ENCODE measurements at regions not wholly inside any gene's neighbourhood (a gene's known extent, or its start where the extent isn't known, plus 50 kb on each side); places are given as distances from the start of the nearest gene placed in this dataset.
"Not testable (repeated sequence)": the region's sequence is repeated elsewhere in the genome, so short reads cannot be mapped to it uniquely, and the experiment has no call there.

DNA sequence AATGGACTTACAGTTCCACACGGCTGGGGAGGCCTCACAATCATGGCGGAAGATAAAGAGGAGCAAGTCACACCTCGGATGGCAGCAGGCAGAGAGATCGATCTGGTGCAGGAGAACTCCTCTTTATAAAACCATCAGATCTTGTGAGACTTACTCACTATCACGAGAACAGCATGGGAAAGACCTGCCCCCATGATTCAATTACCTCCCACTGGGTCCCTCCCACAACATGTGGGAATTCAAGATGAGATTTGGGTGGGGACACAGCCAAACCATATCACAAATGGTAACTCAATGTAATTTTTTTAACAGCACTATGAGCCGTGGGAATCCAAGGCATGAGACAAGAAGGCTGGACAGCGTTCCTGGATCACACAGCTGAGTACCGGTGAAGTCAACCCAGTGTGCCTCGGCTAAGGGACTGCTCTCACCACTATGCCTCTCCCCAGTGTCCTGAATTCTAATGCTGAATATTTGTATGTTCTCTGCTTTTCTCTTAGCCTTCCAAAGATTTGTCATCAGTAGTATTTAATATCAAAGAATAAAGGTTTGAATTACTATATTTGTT lies 84.3 kb downstream of the IRS2 start:
- DNase-seq = not testable (repeated sequence)

DNA sequence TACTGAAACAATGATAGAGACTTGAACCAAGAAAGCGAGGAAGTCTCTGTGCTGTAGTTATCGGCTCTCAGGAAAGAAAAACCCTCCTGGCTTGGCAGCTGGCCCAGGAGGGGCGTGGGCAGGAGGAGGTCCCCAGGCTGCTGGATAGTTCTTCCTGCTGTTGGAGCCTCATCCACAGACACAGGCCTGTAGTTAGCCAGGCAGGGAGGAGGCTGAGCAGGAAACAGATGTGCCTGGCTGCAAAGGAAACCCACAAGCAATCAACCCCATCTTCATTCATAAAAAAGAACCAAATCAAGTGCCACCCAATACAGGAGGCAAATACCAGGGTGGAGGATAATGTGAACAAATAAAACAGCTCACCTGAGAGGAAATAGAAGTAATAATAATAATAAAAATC lies 86.2 kb downstream of the IRS2 start:
- DNase-seq = peak in 27 of 56 donors; percentile 5 to 68 (median 38)

DNA sequence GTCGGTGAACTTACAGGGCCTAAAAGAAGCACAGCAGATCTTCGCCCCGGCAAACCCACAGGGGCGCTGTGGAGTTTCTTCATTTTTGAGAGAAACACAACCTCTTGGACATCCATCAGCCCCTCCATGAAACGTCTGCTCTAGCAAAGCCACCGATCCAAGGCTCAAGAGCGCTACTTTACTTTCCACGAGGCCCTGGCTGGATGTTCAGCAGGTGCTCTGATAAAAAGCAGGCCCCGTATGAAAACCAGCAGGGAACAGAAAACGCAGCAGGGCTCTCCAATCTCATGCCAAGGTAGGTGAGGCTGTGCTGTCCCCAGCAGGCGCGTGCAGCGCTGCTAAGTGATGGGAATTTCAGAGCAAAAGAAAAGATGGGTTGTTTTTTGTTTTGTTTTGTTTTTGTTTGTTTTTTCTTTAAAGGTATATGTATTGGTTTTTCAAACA lies 86.7 kb downstream of the IRS2 start:
- no peak for DNase-seq

DNA sequence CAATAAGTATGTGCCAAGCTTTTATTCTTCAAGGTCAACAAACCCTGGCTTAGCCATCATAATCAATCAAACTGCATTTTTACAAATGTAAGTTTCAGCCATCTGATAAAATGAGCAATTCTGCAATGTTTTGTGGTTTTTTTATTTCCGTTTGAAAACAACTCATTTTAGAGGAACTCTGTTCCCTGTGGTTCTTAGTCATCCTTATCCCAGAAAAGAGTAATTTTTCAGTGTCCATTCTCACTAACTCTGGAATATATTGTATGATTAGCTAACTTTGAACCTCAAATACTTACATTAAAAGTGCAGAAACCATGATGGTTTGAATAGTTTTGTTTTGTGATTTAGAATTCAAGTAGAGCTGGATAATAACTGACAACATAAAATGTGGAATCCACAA lies 87.6 kb downstream of the IRS2 start:
- DNase-seq = no peak

DNA sequence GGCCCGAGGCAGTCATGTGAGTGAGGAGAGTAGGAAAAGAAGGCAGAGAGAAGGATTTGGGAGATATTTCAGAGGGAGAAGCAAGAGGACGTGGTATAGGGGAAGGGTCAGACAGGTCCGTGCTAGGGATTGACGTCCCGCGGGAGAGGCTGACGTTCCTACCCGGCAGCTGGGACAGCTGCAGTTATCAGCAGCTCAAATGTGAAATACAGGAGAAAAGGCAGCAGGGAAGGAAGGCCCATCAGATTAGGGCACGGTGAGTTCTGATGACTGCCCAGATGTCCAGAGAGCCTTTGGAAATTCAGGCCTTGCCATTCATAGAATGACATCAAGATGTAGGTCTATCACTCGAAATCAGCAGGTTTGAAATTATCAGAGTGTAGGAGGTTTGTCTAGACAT lies 88.4 kb downstream of the IRS2 start:
- DNase-seq = no peak

DNA sequence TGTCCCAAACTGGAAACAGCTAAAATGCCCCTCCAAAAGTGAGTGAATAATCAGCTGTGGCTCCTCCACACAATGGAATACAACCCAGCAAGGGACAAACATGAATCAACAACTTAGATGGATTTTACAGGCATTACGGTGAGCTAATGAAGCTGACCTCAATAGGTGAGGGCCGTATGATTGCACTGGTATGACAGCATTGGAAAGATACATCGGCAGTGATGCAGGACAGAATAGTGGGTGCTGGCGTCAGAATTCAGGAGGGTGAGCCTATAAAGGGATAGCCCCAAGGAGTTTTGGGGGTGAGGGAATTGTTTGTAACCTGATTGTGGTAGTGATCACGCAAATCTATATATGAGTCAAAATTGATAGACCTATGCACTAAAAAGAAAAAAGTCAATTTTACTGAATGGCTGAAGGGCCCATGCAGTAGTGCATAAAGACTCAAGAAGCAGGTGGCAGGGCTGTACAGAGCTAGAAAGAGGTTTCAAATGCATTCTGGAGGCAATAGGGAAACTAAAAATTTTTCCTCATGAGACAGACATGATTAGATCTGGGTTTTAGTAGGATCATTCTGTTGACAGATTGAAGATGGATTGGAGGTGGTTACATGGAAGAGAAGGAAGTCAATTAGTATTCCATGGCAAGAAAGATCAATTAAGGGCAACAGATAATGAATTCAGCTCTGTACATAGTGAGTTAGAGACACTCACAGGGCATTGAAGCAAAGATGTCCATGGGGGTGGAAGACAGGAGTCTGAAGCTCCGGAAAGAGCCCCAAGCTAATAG lies 90.8 kb downstream of the IRS2 start:
- no peak for DNase-seq

DNA sequence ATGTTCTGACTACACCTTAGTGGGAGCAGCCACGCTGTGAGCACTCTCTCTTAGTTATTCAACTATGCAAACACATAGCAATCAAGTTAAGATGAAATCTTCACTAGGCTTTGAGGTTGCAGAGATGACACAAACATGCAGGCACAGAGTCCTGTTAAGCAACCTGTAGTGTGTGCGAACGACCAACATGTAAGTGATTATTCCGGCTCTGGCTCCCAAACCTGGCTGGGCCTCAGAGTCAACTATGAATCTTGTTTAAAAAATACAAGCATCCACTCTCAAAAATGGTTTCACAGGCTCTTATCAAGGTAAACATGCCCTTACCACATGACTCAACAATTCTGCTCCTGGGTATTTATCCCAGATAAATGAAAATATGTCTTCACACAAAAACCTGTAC lies 91.4 kb downstream of the IRS2 start:
- DNase-seq = no peak

DNA sequence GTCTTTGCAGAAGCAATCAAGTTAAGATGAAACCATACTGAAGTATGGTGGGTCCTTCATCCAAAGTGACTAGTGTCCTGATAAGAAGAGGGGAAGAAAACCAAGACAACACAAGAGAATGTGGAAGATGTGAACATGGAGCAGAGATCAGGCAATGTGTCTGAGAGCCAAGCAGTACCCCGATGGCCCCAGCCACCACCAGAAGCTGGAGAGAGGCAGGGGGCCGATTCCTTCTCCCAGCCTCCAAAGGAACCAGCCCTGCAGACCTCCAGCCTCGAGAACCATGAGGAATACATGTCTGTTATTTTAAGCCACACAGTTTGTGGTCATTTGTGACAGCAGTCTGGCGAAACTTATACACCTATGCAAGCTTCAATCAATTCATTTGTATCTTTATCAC lies 93.2 kb downstream of the IRS2 start:
- no peak for DNase-seq

DNA sequence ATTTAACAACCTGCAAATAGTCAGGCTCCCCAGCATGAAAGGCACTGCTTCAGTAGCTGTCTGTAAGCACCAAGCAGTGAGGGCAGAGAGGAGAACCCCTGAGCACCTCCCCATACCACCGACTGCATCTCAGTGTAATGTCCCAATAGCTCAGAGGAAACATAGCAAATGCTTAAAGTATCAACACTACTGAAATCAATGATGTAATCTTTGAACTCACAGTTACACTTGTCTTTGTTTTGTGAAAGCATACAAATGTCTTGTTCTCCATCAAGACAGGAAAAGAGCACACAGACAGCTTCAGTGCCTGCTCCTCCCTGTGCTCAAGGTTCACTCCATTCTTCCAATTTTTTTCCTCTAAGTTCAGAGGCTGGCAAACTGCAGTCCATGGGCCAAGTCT lies 94.7 kb downstream of the IRS2 start:
- no peak for DNase-seq

DNA sequence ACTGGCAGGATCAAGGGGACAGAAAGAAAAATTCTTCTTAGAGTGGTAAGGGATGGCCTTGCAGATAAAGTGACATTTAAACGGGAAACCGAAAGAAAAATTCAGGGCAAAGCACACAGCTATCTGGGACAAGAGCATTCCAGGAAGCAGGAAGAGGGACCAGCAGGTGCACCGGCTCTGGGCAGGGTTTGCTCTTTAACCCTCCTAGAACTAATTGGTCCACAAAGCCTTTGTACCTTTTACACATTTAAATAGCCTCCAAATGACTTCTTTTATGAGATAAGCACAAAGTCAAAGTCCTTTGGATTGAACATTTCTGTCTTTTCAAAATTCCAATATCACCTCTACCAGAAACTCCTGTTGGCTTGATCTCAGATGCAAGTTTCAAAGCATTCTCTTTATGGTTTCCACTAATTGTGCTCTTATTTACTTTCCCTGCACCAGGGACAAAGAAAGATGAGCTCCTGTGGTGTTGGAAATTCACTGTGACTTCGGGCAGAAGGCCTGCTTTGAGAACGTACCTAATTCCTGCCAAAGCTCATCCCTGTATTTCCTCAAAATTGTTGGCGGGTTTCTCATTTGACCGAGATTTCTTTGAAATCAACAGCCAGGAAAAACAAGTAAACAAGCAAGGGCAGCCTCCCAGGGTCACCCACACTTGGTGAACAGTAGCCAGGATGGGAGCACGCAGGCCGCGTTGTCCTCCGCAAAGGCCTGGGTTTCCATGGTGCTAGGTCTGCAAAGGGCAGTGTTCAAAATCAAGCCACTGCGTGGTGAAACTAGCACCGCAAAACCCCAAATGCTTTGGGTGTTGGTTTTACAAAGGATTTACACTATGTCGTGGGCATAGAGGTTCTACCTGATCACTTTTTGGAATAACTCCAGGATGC lies 98.6 kb downstream of the IRS2 start:
- DNase-seq = peak in 3 of 56 donors; percentile 7 to 25 (median 21)

DNA sequence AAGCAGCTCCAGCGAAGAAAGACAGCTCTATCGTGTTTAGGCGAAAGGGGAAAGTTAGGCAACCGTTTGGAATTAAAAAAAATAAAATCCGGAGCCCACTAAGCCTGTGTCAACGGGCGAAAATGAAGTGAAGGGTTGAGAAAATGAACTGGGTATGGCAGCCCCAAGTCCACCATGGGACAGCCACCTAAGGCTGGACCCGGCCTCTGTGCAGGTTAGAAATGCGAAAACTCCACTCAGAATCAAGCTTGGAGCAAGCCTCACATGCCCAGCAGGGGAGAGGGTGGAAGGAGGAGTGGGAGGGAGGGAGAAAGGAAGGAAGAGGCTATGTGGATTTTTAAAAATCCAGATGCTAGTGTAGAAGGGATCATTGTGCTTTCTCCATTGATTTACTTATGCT lies 101.2 kb downstream of the IRS2 start:
- no peak for DNase-seq

DNA sequence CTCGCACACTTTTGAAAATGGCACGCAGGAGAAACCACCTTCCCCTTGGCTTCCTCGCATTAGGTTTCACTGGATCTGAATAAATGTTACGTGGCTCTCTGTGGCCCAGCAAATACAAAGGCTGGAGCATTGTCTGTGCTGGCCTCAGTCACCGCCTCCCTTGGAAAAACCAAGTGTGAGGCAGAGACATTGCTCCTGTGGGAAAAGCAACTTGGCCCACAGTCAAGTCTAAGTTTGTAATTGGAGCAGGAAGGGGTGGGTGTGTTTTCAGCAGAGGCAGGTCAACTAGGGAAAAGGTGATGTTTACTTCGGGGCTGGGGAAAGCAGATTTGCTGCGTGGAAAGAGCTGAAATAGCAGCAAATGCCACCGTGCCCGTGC lies 101.6 kb downstream of the IRS2 start:
- peak in 8 of 56 donors; percentile 14 to 29 (median 26) for DNase-seq

DNA sequence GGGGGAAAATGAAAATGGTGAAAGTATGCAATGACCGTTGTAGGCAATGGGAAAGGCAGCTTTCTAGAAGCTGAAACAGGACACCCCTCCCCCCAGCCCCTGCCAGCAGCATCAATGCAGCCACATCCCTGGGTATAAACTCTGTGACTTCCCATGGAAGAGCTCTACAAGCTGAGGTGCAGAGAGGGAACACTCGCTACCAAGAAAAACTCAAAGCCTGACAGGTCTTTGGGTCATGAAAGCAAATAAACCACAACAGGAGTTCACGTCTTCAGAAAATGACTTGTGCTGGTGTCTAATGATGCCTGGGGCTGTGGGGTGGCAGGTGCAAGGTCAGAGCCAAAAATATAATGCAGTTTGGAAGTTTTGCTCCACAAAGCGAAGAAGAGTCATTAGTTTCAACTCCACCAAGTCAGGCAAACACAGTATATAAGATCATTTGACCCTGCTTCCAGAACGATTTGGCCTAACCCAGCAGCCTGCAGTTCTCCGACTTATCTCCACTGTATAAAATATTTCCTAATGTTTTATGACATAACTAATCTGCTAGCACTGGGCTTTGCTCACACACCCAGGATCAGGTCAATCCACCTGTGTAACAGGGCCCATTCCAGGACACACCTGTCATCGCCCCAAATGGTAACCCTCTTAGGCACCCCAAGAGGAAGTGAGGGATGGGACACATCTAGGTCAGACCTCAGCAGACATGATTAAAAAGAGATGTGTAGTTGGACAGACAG lies 102.1 kb downstream of the IRS2 start:
- no peak for DNase-seq

DNA sequence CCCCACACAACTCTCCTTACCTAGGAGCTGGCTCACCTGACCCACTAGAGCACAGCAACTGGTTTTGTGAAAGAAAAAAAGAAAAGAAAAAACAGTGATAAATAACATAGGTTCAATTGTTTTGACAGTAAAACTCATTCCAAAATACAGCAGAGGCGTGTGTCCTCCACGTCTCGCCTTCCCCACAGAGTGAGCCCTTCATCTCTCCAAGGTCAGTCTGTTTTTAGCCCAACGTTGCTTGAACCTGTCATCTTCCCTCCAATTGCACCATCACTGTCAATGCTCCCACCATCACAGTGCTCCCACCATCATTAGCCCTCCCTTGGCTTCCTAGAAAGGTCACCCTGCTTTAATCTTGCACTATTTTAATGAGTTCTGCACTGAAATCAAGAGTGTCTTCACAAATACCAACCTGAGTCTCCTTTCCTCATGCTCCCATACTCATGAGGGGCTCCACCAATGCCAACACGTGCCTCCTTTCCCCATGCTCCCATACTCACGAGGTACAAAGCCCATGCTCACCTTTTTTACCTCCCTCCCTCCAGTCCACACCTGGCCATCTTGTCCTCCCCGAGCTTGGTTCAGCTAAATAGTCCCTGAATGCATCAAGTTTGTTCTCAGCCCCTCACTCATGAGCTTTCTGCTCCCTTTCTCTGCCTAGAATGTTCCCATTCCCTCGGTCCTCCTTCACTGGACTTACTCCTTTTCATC lies 103.7 kb downstream of the IRS2 start:
- DNase-seq = no peak

DNA sequence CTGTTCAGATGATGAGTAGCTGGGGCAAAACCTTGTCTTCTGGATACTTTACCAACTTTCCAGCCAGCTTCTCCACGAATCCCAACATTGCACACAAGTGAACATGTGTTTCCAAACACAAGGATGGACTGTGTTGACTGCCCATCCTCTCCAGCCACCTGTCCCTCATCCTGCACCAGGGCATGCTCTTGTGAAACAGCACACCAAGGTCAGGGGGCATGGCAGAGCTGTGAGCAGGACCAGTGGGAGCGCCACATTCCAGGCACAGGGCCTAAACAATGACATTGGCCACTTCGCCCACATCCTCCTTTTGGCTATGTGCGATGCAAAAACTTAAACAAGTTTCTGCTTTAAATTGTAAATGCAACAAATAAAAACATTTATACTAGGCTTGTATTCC lies 105.5 kb downstream of the IRS2 start:
- DNase-seq = no peak

DNA sequence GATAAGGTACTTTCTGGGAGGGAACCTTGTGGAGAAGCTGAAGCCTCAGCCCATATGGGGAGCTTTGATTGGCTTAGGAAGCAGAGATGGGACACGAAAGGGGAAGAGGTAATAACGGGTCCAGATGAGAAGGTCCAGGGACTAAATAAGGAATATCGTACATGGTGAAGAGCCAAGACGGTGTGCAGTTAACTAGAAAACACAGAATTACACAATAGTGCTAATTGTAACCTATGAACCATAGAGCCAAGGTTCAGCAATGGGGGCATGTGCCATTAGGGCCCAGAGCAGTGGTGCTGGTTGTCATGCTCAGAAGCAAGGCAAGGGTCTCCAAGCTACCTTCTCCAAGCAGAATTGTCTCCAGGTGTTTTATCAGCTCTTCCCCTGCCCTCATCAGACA lies 106.1 kb downstream of the IRS2 start:
- DNase-seq = no peak

DNA sequence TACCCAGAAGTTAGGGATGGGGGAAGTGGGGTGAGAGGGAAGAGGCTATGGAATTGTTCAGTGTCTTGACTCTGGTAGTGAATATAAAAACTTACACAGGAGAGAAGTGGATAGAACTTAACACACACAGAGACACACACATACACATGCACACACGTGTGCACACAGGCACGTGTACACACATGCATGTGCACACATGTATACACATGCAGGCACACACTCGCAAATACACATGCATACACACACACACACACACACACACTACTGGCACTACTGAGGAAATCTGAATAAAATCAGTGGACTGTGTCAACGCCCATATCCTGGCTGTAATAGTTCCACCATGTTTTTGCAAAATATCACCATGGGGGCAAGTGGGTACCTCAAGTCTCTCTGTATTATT lies 107.9 kb downstream of the IRS2 start:
- no peak for DNase-seq

DNA sequence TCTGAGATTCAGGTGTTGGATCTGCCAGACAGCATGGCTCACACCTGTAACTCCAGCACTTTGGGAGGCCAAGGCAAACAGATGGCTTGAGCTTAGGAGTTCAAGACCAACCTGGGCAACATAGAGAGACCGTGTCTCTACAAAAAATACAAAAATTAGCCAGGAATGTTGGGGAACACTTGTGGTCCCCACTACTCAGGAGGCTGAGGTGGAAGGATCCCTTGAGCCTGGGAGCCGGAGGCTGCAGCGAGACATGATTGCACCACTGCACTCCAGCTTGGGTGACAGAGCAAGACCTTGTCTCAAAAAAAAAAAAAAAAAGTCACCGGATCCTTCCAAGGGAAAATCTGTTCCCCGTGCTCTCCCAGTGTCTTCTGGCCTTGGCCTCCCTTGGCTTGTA lies 109.2 kb downstream of the IRS2 start:
- DNase-seq = no peak

DNA sequence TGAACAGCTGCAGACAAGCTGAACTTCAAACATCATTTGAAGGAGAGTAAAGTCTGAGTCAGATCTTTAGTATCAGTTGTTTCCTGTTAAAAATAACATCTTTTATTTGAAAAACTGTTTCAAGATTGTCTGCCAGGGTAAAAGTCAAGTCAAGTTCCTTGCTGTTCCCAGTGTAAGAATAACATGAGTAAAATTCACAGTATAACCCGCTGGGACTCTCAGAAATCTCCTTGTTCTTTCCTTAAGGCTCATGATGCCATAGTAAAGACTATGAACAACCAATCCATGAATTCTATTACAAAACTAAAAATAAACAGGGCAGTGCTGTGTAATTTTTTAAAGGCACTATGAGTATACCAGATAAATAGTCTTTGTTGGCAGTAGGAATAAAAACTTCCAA lies 112.9 kb downstream of the IRS2 start:
- DNase-seq = no peak

DNA sequence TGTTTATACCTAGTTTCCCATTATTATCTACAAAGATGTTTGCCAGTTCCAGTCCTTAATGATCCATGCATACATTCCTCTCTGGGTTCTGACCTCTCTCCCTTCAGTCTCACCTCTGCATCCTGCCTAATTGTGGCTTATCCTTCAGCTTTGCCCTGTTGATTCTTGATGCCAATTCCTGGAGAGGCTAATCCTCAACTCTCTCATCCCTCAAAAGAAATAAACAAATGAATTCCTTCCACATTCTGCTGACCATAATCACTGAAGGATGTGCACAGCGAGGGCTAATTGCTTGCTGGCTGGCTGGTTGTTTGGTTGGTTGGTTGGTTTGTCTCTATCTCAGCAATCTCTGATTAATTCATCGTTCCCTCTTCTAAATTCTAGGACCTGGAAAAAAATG lies 113.8 kb downstream of the IRS2 start:
- no peak for DNase-seq

DNA sequence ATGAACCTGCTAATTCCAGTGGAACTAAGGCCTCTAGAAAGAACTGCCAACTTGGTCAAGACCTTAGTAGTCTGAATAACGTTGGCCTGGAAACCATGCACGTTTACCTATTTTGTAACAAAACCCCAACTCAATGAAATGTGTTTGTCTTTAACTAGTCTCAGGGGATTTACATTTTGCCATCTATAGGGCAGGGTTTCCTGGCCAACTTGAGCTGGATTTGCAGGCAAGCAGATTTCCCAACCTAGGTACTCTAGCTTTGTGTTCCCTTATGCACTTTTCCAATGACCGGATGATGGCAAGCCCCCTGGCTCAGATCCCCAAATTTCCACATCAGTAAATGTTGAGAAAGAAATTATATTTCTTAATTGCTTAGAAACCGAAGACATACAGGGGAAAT lies 114.5 kb downstream of the IRS2 start:
- no peak for DNase-seq
